HG02759 (cell line): ENCODE measurements at regions not wholly inside any gene's neighbourhood (a gene's known extent, or its start where the extent isn't known, plus 50 kb on each side); places are given as distances from the start of the nearest gene placed in this dataset.

ENCODE experiments used
- ATAC-seq: cut with Tn5 transposase; IDR thresholded peaks from one replicate; pipeline ENCODE4 v1.9.1; 2021; ENCODE audit warnings: mild to moderate bottlenecking, moderate library complexity; ENCODE audit not compliant: unreplicated experiment

DNA sequence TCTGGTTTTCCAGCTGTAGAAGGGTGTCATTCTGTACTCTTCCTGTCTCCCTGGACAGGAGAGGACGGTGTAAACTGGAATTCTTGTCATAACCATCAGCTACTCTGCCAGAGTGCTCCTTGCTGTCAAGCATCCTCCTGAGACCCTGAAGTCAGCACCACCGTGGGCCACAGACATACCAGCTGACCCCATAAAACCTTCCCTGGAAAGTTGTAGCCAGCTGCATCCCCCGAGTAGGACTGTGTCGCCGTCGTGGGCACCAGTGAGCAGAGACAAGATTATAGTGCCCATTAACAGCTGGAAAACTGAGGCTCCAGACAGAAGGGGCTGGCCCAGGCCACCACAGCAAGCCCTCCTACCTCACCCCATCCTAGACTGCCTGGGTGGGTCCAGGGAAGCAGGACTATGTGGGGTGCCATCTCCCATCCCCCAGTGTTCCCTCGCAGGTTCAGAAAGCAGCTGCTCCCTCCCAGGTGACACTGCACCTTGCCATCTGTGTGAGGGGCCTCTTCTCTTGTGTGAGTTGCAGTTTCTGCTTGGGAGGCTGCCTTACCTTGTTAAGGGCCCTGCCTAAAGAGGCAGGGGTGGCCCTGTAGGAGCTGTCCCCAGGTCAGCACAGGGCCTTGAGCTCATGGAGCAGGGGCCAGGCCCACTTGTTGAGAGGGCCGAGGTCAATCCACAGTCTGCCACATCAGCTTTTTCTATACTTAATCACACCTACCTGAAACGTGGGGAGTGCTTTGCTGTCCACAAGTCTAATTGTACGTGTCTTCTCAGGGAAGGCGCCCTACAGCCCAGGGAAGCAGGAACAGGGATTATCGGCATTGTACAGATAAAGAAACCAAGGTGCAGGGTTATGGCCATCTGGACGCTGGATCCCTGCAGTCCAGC, 191.9 kb upstream of the LINGO1 start:
- ATAC-seq = no peak

DNA sequence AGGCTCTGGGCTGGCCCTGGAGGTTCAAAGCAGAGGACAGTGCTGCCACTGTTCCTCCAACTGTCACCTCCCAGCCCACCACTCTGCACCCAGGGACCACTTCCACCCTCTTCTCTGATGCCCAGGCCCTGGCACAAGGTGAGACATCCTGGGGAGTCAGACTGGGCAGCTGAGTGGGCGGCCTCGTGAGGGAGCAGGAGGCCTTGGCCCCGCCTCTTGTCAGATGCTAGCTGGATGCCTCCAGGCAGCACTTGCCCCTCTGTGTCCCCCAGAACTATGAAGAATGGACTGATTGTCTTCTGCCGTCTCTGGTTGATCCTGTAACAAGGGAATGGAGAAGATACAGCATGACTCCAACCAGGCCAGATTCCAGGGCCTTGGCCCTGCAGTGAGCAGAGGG, 191.0 kb upstream of the LINGO1 start:
- ATAC-seq = no peak

GRCh38 chr15:77822631-77823230, 190.0 kb upstream of the LINGO1 start:
- no peak for ATAC-seq

DNA sequence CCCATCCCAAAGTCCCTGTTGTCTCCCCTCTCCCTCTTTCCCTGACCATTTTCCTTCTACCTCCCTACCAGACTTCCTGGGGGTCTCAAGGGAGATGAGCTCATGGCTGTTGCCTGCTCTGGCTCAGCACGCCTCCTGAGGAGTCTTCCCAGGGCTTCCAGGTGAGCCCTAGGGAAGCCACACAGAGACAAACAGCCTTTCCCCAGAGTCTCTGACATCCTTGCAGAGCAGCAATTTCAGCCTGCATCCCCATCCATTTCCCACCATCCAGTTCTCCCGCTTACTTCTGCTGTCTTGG, 189.2 kb upstream of the LINGO1 start:
- ATAC-seq = no peak

GRCh38 chr15:77821188-77821958, 188.7 kb upstream of the LINGO1 start:
- ATAC-seq = no peak

DNA sequence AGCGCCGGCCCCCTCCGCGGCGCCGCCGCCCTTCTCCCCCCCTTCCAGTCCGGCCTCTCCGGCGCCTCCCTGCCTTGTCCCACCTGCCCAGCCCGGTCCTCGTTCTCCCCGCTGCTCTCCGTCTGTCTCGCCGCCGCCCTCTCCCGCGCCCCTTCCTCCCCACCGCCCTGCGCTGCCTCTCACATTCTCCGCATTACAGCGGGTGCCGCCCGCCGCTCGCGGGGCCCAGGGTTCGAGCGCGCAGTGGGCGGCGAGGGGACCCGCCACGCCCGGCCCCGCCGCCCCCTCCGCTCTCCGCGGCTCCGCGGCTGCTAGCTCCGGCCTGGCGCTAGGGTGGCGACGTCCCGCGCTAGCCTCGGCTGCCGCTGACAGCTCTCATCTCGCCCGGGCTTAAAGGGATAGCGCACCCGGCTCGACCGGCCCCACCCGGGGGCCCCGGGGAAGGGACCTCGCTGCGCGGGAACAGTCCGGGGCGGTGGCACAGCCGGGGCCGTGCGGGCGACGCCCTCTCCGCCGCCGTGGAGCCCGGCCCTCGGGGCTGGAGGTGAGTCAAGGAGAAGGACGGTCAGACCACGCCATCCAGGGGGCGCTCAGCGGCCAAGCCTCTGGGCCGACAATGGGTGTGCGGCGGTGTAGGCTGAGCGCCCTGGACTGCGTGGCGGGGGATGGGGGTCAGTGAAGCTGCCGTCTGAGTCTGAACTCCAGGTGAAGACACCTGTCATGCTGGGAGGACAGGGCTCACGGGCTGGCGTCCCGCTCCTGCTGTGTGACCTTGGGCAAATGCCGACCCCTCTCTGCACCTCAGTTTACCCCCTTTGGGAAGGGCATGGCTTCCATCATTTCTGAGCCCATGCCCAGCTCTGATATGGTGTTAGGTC, 187.4 kb upstream of the LINGO1 start:
- no peak for ATAC-seq

DNA sequence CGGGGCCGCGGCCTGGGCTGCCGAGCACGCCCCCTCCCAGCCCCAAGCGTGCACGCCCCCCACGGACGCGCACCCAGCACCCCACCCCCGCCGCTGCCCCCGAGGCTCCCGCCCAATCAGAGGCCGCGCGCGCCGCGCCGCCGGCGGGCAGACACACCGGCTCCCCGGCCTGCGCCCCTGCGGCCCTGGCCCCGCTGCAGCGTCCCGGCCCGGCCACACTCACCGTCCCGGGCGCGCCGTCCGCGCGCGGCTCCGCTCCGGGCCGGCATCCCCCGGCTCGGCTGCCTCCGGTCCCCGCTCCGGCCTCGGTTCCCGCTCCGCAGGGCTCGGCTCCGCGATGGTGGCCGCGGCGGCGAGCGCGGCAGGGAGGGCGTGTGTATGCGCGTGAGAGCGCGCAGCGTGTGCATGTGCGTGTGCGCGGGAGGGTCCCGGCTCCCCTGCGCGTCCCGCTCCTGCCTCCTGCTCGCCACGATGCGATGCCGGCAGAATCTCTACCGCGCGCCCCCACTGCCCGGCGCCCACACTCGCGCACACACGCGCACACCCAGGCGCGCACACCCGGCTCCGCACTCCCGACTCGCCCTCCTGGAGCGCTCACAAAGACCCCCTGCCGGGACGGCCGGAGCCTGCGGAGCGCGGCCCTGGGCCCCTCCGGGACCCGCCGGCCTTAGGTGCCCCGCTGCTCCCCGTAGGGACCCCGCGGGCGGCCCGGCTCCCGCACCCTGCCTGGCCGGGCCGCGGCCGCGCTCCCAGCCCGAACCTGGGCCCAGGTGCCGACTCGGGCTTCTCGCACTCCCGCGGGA, 186.5 kb upstream of the LINGO1 start:
- ATAC-seq = no peak

DNA sequence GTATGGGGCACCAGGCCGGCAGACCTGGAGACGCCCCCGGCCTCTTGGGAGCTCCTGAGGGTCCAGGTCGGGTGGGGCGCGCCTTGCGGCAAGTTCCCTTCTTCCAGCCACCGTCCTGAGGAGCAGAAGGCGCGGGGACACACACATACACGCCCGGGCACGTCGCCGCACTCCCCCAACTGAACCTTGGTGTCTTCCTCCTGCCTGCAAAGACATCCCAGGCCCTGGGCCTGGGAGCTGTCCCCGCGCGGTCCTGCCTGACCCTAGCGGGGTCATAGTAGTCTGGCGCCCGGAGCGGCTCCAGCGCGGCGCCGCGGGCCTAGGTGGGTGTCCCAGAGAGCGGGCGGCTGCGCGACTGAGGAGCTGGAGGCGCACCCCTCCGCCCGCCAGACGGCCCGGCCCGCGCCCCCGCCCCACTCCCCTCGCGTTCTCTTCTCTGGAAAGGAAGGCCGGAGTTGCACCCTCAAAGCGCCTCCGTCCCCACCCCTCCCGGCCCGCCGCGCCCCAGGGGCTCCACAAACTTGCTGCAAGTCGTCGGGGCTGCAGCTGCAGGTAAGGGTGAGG, 185.9 kb upstream of the LINGO1 start:
- no peak for ATAC-seq

GRCh38 chr15:77817434-77817833, 184.7 kb upstream of the LINGO1 start:
- ATAC-seq = no peak

- ATAC-seq = no peak
Observed at GRCh38 chr15:77816983-77817382, 184.3 kb upstream of the LINGO1 start.

- no peak for ATAC-seq
Observed at GRCh38 chr15:77815015-77815414, 182.3 kb upstream of the LINGO1 start.

GRCh38 chr15:77812664-77813063, 180.0 kb upstream of the LINGO1 start:
- no peak for ATAC-seq

DNA sequence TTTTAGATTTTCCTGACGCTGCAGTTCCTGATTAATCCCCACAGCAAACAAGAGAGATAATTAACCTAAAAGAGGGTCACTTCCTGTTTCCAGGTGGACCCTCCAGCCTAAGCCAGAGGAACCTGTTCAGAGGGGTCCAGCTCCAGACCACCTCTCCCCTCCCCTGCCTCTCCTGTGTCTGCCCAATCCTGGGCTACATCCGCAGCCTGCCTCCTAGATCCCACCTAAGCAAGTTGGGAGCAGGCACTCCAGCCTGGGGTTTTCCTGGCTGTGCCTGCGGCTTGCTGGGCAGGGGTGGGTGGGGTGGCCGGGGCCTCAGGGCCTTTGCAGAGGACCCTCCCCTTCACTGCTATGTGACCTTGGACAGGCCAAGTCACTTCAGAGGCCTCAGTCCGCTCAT, 178.6 kb upstream of the LINGO1 start:
- ATAC-seq = no peak

- ATAC-seq = no peak
Observed at GRCh38 chr15:77810130-77810571, 177.4 kb upstream of the LINGO1 start.

DNA sequence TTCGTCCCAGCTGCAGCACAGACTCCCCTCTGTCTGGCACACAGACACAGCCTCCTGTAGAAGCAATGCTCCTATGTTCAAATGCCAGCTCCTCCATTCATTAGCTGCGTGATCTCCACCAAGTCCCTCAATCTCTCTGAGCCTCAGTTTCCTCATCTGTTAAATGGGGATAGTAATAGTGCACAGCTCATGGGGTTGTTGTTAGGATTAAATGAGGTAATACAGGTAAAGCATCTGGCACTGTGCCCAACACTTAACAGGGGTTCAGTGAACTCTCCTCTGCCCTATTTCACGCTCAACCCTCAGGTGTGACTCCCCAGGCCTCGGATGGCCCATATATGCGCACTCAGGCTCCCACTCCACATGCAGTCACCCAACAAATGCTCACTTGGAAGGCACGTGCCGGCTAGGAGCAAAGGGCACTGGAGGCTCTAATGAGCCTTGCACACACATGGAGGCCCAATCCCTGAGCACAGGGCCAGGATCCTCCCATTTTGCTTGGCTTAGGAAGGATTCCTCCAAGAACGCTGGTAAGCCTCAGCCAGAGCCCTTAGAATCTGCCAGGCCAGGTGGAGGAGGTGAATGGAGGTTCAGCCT, 176.0 kb upstream of the LINGO1 start:
- no peak for ATAC-seq

- ATAC-seq = no peak
Observed at GRCh38 chr15:77808075-77808474, 175.4 kb upstream of the LINGO1 start.

DNA sequence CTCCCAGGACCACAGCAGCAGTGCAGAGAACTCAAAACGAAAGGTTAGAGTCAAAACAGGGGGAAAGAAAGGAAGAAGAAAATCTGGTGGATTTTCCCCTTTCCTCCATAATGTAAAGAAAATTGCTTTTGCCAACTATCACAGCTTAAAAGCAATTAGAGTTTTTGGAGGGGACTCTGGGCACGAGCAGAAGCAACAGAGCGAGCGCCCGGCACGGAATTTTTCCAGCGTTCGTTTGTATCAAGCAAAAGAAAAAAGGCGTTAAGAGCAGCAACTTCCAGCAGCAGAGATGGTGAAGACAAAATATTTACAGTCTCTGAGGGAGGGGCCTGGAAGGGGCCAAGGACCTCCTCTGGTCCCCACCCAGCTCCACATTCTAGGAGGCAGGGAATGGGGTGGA, 174.9 kb upstream of the LINGO1 start:
- ATAC-seq = no peak

- no peak for ATAC-seq
Observed at GRCh38 chr15:77807115-77807514, 174.4 kb upstream of the LINGO1 start.

DNA sequence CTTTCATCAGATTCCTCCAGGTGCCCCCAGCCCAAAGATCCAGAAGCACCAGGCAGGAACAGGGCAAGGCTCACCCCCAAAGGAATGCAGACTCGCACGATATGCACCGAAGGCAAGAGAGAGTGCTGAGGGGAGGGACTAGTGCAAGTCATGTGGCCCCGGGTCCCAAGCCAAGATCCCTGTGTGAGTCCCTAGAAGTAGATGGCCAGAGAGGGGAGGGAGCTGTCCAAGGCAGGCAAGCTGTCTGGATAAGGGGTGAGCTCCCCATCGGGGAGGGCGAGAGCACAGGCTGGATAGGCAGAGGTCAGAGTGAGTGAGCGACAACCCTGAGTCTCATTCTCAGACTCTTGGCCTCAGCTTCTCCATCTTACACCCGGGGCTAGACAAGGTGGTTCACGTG, 171.5 kb upstream of the LINGO1 start:
- ATAC-seq = no peak
